Panc1 (cell line): ENCODE measurements at regions not wholly inside any gene's neighbourhood (a gene's known extent, or its start where the extent isn't known, plus 50 kb on each side); places are given as distances from the start of the nearest gene placed in this dataset.

Experiments
- CTCF ChIP-seq: fragments of 450-650 bp; IDR thresholded peaks from 2 replicates; pipeline ENCODE4 v1.5.1; 2017; ENCODE audit warnings: mild to moderate bottlenecking
- POLR2AphosphoS5 ChIP-seq: IDR thresholded peaks from 2 replicates; pipeline ENCODE4 v1.6.1; 2012; ENCODE audit warnings: mild to moderate bottlenecking, low read depth, low read length, moderate library complexity
- REST ChIP-seq, 2 experiments: IDR thresholded peaks; 2 replicates each; pipeline ENCODE4 v1.6.1; 2011 to 2012; ENCODE audit warnings: low read depth in 2 of 2, control low read depth in 1 of 2, low read length in 1 of 2, mild to moderate bottlenecking in 1 of 2, moderate library complexity in 1 of 2; ENCODE audit not compliant: insufficient read depth in 1 of 2
- SIN3A ChIP-seq: IDR thresholded peaks from 2 replicates; pipeline ENCODE4 v1.6.1; 2012; ENCODE audit warnings: low read depth, mild to moderate bottlenecking, low read length, moderate library complexity, borderline replicate concordance; ENCODE audit not compliant: insufficient read depth

GRCh38 chr5:3958389-3958788, 362.8 kb downstream of the IRX1 start:
- TF ChIP-seq CTCF (no peak), REST (IDR thresholded peaks at IDR 0.05; ENCODE audit: insufficient read depth in 1 of 2, low read depth in 2 of 2, low read length in 1 of 2) (no peak), POLR2AphosphoS5 (no peak), SIN3A (no peak)
